Transverse colon (tissue), 4 donors: ENCODE measurements at regions not wholly inside any gene's neighbourhood (a gene's known extent, or its start where the extent isn't known, plus 50 kb on each side); places are given as distances from the start of the nearest gene placed in this dataset.

Source experiments
- POLR2A ChIP-seq: fragments of 450-650 bp; IDR thresholded peaks from one replicate; pipeline ENCODE4 v1.6.1; 2016; ENCODE audit warnings: antibody characterized with exemption, mild to moderate bottlenecking, moderate library complexity
- POLR2AphosphoS5 ChIP-seq, 3 donors: sonication (generic); formaldehyde crosslinking; IDR thresholded peaks; one replicate each; pipeline ENCODE4 v1.6.1; 2016; ENCODE audit warnings: antibody characterized with exemption in 3 of 3
- TF ChIP-seq, protein P1 (sequence below), 5 experiments: fragments of 200-600 bp in 3 of 5; fragments of 450-650 bp in 2 of 5; sonication (generic) in 3 of 5; IDR thresholded peaks; 1 replicate in 2 of 5; 2 replicates in 3 of 5; pipeline ENCODE4 v1.5.1; 2016 to 2017; ENCODE audit warnings: antibody characterized with exemption in 5 of 5, inconsistent platforms in 3 of 5, mild to moderate bottlenecking in 2 of 5, moderate library complexity in 1 of 5

DNA sequence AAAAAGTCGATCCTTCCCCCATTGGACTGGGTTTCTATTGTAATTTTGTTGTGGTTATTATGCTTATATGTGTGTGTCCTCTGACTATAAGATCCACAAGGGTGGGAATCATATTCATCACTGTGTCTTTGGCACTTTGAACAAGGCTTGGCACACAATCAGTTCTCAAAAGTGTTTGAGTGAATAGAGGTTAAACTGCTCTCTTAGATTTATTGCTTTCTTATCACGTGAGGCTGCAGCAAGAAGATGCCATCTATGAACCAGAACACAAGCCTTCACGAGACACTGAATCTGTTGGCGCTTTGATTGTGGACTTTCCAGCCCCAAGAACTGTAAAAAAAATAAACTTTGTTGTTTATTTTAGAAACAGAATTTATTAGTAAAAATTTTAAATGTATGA lies 295.0 kb upstream of the MDFIC2 start:
- TF ChIP-seq, protein P1, sequence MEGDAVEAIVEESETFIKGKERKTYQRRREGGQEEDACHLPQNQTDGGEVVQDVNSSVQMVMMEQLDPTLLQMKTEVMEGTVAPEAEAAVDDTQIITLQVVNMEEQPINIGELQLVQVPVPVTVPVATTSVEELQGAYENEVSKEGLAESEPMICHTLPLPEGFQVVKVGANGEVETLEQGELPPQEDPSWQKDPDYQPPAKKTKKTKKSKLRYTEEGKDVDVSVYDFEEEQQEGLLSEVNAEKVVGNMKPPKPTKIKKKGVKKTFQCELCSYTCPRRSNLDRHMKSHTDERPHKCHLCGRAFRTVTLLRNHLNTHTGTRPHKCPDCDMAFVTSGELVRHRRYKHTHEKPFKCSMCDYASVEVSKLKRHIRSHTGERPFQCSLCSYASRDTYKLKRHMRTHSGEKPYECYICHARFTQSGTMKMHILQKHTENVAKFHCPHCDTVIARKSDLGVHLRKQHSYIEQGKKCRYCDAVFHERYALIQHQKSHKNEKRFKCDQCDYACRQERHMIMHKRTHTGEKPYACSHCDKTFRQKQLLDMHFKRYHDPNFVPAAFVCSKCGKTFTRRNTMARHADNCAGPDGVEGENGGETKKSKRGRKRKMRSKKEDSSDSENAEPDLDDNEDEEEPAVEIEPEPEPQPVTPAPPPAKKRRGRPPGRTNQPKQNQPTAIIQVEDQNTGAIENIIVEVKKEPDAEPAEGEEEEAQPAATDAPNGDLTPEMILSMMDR (IDR thresholded peaks at IDR 0.05) = no peak
- TF ChIP-seq POLR2A = no peak
- no peak for TF ChIP-seq POLR2AphosphoS5 (IDR thresholded peaks at IDR 0.05)
